Transverse colon (tissue), 4 donors: ENCODE measurements at regions not wholly inside any gene's neighbourhood (a gene's known extent, or its start where the extent isn't known, plus 50 kb on each side); places are given as distances from the start of the nearest gene placed in this dataset.

Experiments
- POLR2AphosphoS5 ChIP-seq, 3 donors: sonication (generic); formaldehyde crosslinking; IDR thresholded peaks; one replicate each; pipeline ENCODE4 v1.6.1; 2016; ENCODE audit warnings: antibody characterized with exemption in 3 of 3
- TF ChIP-seq, protein P1 (sequence below), 5 experiments: fragments of 200-600 bp in 3 of 5; fragments of 450-650 bp in 2 of 5; sonication (generic) in 3 of 5; IDR thresholded peaks; 1 replicate in 2 of 5; 2 replicates in 3 of 5; pipeline ENCODE4 v1.5.1; 2016 to 2017; ENCODE audit warnings: antibody characterized with exemption in 5 of 5, inconsistent platforms in 3 of 5, mild to moderate bottlenecking in 2 of 5, moderate library complexity in 1 of 5

DNA sequence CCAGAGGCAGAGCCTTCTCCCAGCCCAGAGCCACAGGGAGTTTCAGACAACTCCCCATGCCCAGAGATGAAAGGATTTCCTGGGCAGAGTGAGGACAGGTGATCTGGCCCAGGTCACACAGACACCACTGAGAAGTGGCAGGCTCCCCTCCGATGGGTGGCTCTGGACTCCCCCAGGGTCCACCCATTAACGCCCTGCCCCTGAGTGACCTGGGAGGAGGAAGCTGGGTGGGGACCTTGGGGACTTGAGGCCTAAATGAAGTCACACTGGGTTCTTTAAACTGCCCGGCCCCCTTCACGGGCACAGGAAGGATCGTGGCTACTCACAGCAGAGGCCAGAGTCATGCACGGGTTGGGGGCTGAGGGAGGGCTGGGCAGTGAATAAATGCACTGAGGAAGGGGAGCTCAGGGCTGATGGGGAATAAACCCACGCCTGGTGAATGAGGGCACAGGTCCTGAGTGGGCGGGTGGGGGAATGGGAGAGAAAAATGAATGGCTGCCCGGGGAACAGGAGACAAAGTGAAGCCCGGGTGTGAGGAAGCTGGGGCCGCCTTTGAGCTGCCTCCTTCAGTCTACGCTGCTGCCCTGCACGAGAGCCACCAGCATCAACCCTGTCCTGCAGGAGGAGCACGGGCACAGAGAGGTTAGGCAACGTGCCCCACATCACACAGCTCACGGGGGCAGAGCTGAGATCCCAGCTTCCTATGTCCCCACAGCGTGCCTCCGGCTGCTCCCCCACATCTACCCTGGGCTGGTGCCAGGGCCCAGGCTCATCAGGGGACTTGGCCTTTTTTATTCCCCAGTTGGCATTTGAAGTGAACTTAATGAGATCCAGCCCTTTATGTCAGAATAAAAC is 404.3 kb downstream of the MATN1 start:
- TF ChIP-seq, protein P1, sequence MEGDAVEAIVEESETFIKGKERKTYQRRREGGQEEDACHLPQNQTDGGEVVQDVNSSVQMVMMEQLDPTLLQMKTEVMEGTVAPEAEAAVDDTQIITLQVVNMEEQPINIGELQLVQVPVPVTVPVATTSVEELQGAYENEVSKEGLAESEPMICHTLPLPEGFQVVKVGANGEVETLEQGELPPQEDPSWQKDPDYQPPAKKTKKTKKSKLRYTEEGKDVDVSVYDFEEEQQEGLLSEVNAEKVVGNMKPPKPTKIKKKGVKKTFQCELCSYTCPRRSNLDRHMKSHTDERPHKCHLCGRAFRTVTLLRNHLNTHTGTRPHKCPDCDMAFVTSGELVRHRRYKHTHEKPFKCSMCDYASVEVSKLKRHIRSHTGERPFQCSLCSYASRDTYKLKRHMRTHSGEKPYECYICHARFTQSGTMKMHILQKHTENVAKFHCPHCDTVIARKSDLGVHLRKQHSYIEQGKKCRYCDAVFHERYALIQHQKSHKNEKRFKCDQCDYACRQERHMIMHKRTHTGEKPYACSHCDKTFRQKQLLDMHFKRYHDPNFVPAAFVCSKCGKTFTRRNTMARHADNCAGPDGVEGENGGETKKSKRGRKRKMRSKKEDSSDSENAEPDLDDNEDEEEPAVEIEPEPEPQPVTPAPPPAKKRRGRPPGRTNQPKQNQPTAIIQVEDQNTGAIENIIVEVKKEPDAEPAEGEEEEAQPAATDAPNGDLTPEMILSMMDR (IDR thresholded peaks at IDR 0.05), result no peak
- TF ChIP-seq POLR2AphosphoS5 (IDR thresholded peaks at IDR 0.05), result no peak
